Gastrocnemius medialis (tissue), 4 donors: ENCODE measurements at regions not wholly inside any gene's neighbourhood (a gene's known extent, or its start where the extent isn't known, plus 50 kb on each side); places are given as distances from the start of the nearest gene placed in this dataset.

ENCODE experiments used
- CTCF ChIP-seq, 5 experiments: fragments of 450-650 bp in 3 of 5; fragments of 200-600 bp in 2 of 5; sonication (generic) in 2 of 5; IDR thresholded peaks in 4 of 5; conservative IDR thresholded peaks in 1 of 5; 1 replicate in 4 of 5; 2 replicates in 1 of 5; pipeline ENCODE4 v1.5.1; 2016 to 2019; ENCODE audit warnings: antibody characterized with exemption in 5 of 5, mild to moderate bottlenecking in 3 of 5, moderate library complexity in 3 of 5
- POLR2A ChIP-seq, 2 donors: fragments of 450-650 bp; IDR thresholded peaks; one replicate each; pipeline ENCODE4 v1.6.1; 2017; ENCODE audit warnings: antibody characterized with exemption in 2 of 2, mild to moderate bottlenecking in 2 of 2, moderate library complexity in 2 of 2

- no peak for TF ChIP-seq CTCF (IDR thresholded peaks at IDR 0.05 in 4 of 5, conservative IDR thresholded peaks at IDR 0.05 in 1 of 5)
- TF ChIP-seq POLR2A (IDR thresholded peaks at IDR 0.05), result no peak
Measured at GRCh38 chr18:78929516-78929915, 50.1 kb upstream of the SALL3 start.
